Astrocyte of the cerebellum (primary cell): ENCODE measurements at regions not wholly inside any gene's neighbourhood (a gene's known extent, or its start where the extent isn't known, plus 50 kb on each side); places are given as distances from the start of the nearest gene placed in this dataset.

Experiments used
- DNase-seq: peaks from one replicate; pipeline ENCODE4 v3.0.0-alpha.2; 2011; ENCODE audit warnings: low read depth
- H3K4me3 ChIP-seq: 2 replicates; pipeline ENCODE4 v1.5.1; 2011; ENCODE audit warnings: mild to moderate bottlenecking, low read depth, low read length, moderate library complexity
- in situ Hi-C: cut with HindIII; loops from 2 replicates; pipeline ENCODE4 v1.10.0; 2017; ENCODE audit warnings: low sequenced_read_pairs
- TF ChIP-seq, protein P1 (sequence below): IDR thresholded peaks from 2 replicates; pipeline ENCODE4 v1.5.1; 2012; ENCODE audit warnings: low read length, low read depth, moderate library complexity, mild to moderate bottlenecking; ENCODE audit errors: missing control alignments

DNA sequence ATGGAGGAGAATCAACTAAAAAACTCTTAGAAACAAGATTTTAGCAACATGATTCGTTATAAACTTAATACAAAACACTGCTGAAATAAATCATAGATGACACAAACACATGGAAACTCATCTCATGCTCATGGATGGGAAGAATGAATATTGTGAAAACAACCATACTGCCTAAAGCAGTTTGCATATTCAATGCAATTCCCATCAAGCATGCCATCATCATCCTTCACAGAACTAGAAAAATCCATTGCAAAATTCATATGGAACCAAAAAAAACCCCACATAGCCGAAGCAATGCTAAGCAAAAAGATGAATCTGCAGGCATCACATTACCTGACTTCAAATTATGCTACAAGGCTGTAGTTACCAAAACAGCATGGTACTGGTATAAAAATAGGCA lies 1015.8 kb upstream of the GRIA3 start:
- no peak overlapping the region for H3K4me3 ChIP-seq
- in situ Hi-C loops, result no loop called here
- TF ChIP-seq, protein P1, sequence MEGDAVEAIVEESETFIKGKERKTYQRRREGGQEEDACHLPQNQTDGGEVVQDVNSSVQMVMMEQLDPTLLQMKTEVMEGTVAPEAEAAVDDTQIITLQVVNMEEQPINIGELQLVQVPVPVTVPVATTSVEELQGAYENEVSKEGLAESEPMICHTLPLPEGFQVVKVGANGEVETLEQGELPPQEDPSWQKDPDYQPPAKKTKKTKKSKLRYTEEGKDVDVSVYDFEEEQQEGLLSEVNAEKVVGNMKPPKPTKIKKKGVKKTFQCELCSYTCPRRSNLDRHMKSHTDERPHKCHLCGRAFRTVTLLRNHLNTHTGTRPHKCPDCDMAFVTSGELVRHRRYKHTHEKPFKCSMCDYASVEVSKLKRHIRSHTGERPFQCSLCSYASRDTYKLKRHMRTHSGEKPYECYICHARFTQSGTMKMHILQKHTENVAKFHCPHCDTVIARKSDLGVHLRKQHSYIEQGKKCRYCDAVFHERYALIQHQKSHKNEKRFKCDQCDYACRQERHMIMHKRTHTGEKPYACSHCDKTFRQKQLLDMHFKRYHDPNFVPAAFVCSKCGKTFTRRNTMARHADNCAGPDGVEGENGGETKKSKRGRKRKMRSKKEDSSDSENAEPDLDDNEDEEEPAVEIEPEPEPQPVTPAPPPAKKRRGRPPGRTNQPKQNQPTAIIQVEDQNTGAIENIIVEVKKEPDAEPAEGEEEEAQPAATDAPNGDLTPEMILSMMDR, result no peak
- no peak for DNase-seq

DNA sequence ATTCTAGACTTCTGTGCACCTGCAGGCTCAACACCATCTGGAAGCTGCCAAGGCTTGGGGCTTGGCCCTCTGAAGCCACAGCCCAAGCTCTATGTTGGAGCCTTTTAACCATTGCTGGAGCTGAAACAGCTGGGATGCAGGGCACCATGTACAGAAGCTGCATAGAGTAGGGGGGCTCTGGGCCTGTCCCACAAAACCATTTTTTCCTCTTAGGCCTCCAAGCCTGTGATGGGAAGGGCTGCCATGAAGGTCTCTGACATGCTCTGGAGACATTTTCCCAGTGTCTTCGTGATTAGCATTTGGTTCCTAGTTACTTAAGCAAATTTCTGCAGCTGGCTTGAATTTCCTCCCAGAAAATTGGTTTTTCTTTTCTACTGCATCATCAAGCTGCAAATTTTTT lies 999.3 kb upstream of the GRIA3 start:
- H3K4me3 ChIP-seq, result no peak overlapping the region
- no peak for DNase-seq
- TF ChIP-seq, protein P1, result no peak
- in situ Hi-C loops, result no loop called here

DNA sequence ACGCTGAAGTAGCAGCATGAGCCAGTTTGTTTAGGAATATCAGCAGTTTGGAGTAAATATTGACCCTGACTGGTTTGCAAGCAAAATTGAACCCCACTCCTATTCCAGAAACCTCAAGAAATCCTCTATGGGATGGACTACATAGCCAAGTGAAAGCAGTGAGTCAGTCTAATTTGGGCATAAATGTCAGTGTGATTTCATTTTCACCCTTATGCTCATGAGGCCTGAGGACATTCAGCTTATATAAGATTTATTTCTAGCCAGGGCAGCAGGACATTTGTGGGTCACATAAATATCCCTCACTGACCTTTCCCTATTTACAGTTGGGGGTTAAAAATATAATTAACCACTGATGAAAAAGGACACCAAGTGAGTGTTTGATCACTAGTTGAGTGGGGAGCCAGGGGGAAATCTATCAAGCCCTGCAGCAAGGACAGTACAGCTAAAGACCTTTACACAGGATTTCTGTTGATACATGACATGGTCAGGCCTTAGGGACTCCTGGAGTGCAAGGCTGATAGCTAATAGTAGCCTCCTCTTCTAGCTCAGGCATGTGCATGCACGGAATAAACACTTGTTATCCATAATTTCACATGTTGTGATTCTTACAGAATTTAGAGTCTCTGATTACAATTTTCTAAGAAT lies 996.9 kb upstream of the GRIA3 start:
- TF ChIP-seq, protein P1, result no peak
- in situ Hi-C loops, result no loop called here
- no peak overlapping the region for H3K4me3 ChIP-seq
- no peak for DNase-seq

DNA sequence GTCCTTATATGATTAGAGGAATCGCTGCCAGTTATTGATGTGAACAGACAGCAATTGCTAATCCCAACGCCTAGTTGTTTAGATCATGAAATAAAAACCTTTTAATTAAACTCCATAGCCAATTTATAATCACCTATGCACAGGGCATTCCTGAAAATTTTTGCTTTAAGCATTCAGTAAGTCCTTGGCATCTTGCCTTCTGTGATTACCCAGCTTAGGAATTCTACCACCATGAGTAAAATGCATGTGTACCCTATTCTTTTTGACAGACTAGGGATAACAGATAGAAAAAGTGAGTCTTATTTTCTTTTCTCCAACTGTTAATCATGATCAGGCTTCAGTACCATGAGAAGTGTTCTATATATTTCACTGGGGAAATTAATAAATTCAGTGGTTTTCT lies 995.3 kb upstream of the GRIA3 start:
- in situ Hi-C loops, result no loop called here
- DNase-seq, result no peak
- no peak overlapping the region for H3K4me3 ChIP-seq
- TF ChIP-seq, protein P1, result no peak

DNA sequence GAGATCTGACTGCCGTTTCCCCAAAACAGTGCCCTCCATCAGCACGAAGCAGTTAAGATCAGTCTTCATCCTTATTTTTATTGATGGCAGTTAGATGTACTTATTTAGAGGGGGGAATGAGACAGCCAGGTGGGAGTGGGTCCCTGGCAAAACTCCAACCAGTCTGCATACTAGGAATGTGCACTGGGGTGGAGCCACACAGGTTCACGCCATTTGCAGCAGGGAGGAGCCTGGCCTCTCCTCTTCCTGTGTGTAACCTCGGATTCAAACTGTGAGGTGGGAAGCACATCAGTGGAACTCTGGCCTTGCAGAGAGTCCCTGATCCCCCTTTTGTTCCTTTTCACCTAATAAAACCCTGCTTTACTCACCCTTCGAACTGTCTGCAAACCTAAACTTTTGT lies 987.7 kb upstream of the GRIA3 start:
- TF ChIP-seq, protein P1, result no peak
- no peak overlapping the region for H3K4me3 ChIP-seq
- in situ Hi-C loops, result no loop called here
- DNase-seq, result no peak

DNA sequence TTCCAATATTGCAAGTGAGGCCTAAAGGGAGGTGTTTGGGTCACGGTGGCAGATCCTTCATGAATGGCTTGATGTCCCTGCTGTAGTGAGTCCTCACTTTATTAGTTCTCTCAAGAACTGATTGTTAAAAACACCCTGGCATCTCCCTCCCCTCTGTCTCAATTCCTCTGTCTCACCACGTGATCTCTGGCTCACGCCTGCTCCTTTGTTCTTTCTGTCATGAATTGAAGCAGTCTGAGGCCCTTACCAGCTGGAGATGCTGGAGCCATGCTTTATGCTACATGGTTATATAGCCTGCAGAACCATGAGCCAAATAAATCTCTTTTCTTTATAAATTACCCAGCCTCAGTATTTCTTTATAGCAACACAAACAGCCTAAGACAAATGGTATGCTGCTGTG lies 980.7 kb upstream of the GRIA3 start:
- no peak overlapping the region for H3K4me3 ChIP-seq
- TF ChIP-seq, protein P1, result no peak
- no peak for DNase-seq
- in situ Hi-C loops, result no loop called here

DNA sequence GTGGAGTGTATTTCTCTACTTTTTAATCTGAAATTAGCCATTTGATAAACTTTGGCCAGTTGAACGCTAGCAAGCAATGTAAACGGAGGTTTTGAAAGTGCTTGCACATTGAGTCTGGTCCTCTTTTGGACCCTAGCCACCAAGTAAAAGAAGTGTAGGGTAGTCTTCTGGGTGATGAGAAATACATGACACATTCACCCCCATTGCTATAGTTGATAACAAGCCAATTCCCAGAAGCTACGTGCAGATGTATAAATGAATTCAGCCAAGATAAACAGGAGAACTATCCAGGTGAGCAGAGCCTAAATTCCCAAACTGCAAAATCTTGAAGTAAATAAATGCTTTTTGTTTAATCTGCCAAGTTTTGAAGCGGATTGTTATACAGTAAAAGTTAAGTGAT lies 965.4 kb upstream of the GRIA3 start:
- TF ChIP-seq, protein P1, result no peak
- in situ Hi-C loops, result no loop called here
- DNase-seq, result no peak
- no peak overlapping the region for H3K4me3 ChIP-seq
